Urothelium cell line (cell line): ENCODE measurements at regions not wholly inside any gene's neighbourhood (a gene's known extent, or its start where the extent isn't known, plus 50 kb on each side); places are given as distances from the start of the nearest gene placed in this dataset.

Experiments
- DNase-seq: peaks from one replicate; pipeline ENCODE4 v3.0.0; 2011; ENCODE audit warnings: low spot score, mixed read lengths
- FAIRE-seq: peaks from 2 replicates; lab custom pipeline; 2011; peaks lifted over from hg19 to GRCh38; lab: Jason Lieb, UNC

- FAIRE-seq (no peak), DNase-seq (peak; percentile 55)
Measured at GRCh38 chr16:85306071-85306792, 194.0 kb upstream of the CIBAR2 start.

- FAIRE-seq (no peak), DNase-seq (no peak)
Measured at GRCh38 chr16:85306793-85307551, 194.7 kb upstream of the CIBAR2 start.

GRCh38 chr16:85307552-85308364 is 195.5 kb upstream of the CIBAR2 start:
- DNase-seq (no peak), FAIRE-seq (no peak)

- DNase-seq: no peak
- no peak for FAIRE-seq
Measured at GRCh38 chr16:85308611-85309540, 196.6 kb upstream of the CIBAR2 start.

GRCh38 chr16:85309656-85310587 is 197.7 kb upstream of the CIBAR2 start:
- DNase-seq: no peak
- no peak for FAIRE-seq

- DNase-seq (no peak), FAIRE-seq (no peak)
Measured at GRCh38 chr16:85310868-85311585, 198.8 kb upstream of the CIBAR2 start.

GRCh38 chr16:85311741-85312140 is 199.5 kb upstream of the CIBAR2 start:
- FAIRE-seq (no peak), DNase-seq (no peak)

GRCh38 chr16:85312174-85312573 is 199.9 kb upstream of the CIBAR2 start:
- no peak for FAIRE-seq

GRCh38 chr16:85312642-85313525 is 200.6 kb upstream of the CIBAR2 start:
- no peak for FAIRE-seq
- DNase-seq: no peak

More at GRCh38 chr16:85312174-85312573, 199.9 kb upstream of the CIBAR2 start:
- DNase-seq: no peak

GRCh38 chr16:85313526-85314301 is 201.4 kb upstream of the CIBAR2 start:
- peak; percentile 52 for FAIRE-seq

GRCh38 chr16:85314512-85314971 is 202.3 kb upstream of the CIBAR2 start:
- FAIRE-seq (peak; percentile 77), DNase-seq (no peak)

More at GRCh38 chr16:85313526-85314301, 201.4 kb upstream of the CIBAR2 start:
- no peak for DNase-seq

GRCh38 chr16:85315866-85316265 is 203.6 kb upstream of the CIBAR2 start:
- no peak for DNase-seq
- FAIRE-seq: no peak

- DNase-seq (peak; percentile 82), FAIRE-seq (peak; percentile 42)
Measured at GRCh38 chr16:85316321-85316919, 204.1 kb upstream of the CIBAR2 start.

GRCh38 chr16:85316944-85317343 is 204.7 kb upstream of the CIBAR2 start:
- no peak for FAIRE-seq

GRCh38 chr16:85317704-85318103 is 205.4 kb upstream of the CIBAR2 start:
- DNase-seq (no peak), FAIRE-seq (no peak)

More at GRCh38 chr16:85316944-85317343, 204.7 kb upstream of the CIBAR2 start:
- no peak for DNase-seq
